SIG-M5 (cell line): ENCODE measurements at regions not wholly inside any gene's neighbourhood (a gene's known extent, or its start where the extent isn't known, plus 50 kb on each side); places are given as distances from the start of the nearest gene placed in this dataset.

Experiments
- DNase-seq: peaks from one replicate; lab custom pipeline; 2025; lab: John Stamatoyannopoulos, UW

GRCh38 chr14:101135796-101136742 is 232.5 kb upstream of the RTL1 start:
- no peak for DNase-seq

- DNase-seq: no peak
Observed at GRCh38 chr14:101137234-101137633, 233.7 kb upstream of the RTL1 start.

GRCh38 chr14:101147848-101148247 is 244.3 kb upstream of the RTL1 start:
- no peak for DNase-seq

- no peak for DNase-seq
Observed at GRCh38 chr14:101150039-101150610, 246.6 kb upstream of the RTL1 start.

- no peak for DNase-seq
Observed at GRCh38 chr14:101151226-101151926, 247.9 kb upstream of the RTL1 start.

- DNase-seq: no peak
Observed at GRCh38 chr14:101151927-101152305, 248.4 kb upstream of the RTL1 start.

GRCh38 chr14:101152855-101153254 is 249.3 kb upstream of the RTL1 start:
- DNase-seq: no peak

- no peak for DNase-seq
Observed at GRCh38 chr14:101153691-101154090, 250.2 kb upstream of the RTL1 start.

- no peak for DNase-seq
Observed at GRCh38 chr14:101155575-101155974, 252.1 kb upstream of the RTL1 start.

GRCh38 chr14:101167428-101167827 is 263.9 kb upstream of the RTL1 start:
- no peak for DNase-seq

- DNase-seq: no peak
Observed at GRCh38 chr14:101169267-101169666, 265.7 kb upstream of the RTL1 start.

- DNase-seq: no peak
Observed at GRCh38 chr14:101171650-101172049, 268.1 kb upstream of the RTL1 start.

GRCh38 chr14:101173698-101174521 is 270.4 kb upstream of the RTL1 start:
- no peak for DNase-seq

GRCh38 chr14:101174522-101174838 is 271.0 kb upstream of the RTL1 start:
- no peak for DNase-seq

GRCh38 chr14:101174980-101175606 is 271.6 kb upstream of the RTL1 start:
- no peak for DNase-seq

GRCh38 chr14:101175731-101176534 is 272.4 kb upstream of the RTL1 start:
- no peak for DNase-seq

GRCh38 chr14:101176535-101177205 is 273.1 kb upstream of the RTL1 start:
- DNase-seq: no peak

GRCh38 chr14:101177301-101177971 is 273.9 kb upstream of the RTL1 start:
- DNase-seq: no peak

- no peak for DNase-seq
Observed at GRCh38 chr14:101178184-101179072, 274.9 kb upstream of the RTL1 start.
